ENCODE measurements at regions not wholly inside any gene's neighbourhood (a gene's known extent, or its start where the extent isn't known, plus 50 kb on each side); places are given as distances from the start of the nearest gene placed in this dataset.

DNA sequence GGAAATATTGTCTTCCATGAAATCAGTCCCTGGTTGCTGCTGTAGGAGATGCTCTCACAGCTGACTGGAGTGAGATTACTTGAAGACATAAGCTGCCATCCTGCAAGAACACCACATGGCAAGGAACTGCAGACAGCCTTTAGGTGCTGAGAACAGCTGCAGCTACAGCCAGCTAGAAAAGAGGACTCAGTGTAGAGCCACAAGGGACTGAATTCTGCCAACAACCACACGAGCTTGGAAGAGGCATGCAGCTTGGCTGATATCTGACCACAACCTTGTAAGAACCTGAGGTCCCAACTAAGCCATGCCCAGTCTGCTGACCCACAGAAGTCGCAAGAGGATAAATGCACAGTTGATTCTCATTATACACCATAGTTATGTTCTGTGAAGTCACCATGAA is 181.8 kb upstream of the ARL4C start:
- H3K27ac ChIP-seq (ENCODE audit: low read depth, low read length): no peak overlapping the region
- H3K9me3 ChIP-seq (ENCODE audit: control insufficient read depth in 3 of 3, low read length in 3 of 3): no peaks in the 10 kb centered on the region
- peaks cover 2 to 14% (median 9%) of the 10 kb centered on the region in 3 donors for H3K4me1 ChIP-seq (ENCODE audit: control insufficient read depth in 3 of 3, insufficient read depth in 3 of 3, low read length in 3 of 3)
- no peak overlapping the region for H3K4me3 ChIP-seq (ENCODE audit: low read length in 3 of 3)
- H3K9ac ChIP-seq (ENCODE audit: low read depth in 1 of 3, low read length in 3 of 3): no peak overlapping the region
- no peaks in the 10 kb centered on the region for H3K36me3 ChIP-seq (ENCODE audit: control insufficient read depth in 3 of 3, insufficient read depth in 3 of 3, low read length in 3 of 3)
- peaks cover 0 to 3% (median 0%) of the 10 kb centered on the region in 3 donors for H3K27me3 ChIP-seq (ENCODE audit: control insufficient read depth in 3 of 3, insufficient read depth in 3 of 3, low read length in 3 of 3)

- Histone ChIP-seq H3K27ac (ENCODE audit: low read depth, low read length) (no peak overlapping the region), H3K27me3 (ENCODE audit: control insufficient read depth in 3 of 3, insufficient read depth in 3 of 3, low read length in 3 of 3) (peaks cover 0 to 3% (median 0%) of the 10 kb centered on the region in 3 donors), H3K4me3 (ENCODE audit: low read length in 3 of 3) (no peak overlapping the region), H3K4me1 (ENCODE audit: control insufficient read depth in 3 of 3, insufficient read depth in 3 of 3, low read length in 3 of 3) (peaks cover 2 to 14% (median 9%) of the 10 kb centered on the region in 3 donors), H3K36me3 (ENCODE audit: control insufficient read depth in 3 of 3, insufficient read depth in 3 of 3, low read length in 3 of 3) (no peaks in the 10 kb centered on the region), H3K9ac (ENCODE audit: low read depth in 1 of 3, low read length in 3 of 3) (no peak overlapping the region), H3K9me3 (ENCODE audit: control insufficient read depth in 3 of 3, low read length in 3 of 3) (no peaks in the 10 kb centered on the region)
Observed at GRCh38 chr2:234677758-234678538, 181.1 kb upstream of the ARL4C start.

- H3K27me3 ChIP-seq (ENCODE audit: control insufficient read depth in 3 of 3, insufficient read depth in 3 of 3, low read length in 3 of 3): peaks cover 0 to 3% (median 0%) of the 10 kb centered on the region in 3 donors
- H3K9me3 ChIP-seq (ENCODE audit: control insufficient read depth in 3 of 3, low read length in 3 of 3): no peaks in the 10 kb centered on the region
- peaks cover 2 to 14% (median 9%) of the 10 kb centered on the region in 3 donors for H3K4me1 ChIP-seq (ENCODE audit: control insufficient read depth in 3 of 3, insufficient read depth in 3 of 3, low read length in 3 of 3)
- no peaks in the 10 kb centered on the region for H3K36me3 ChIP-seq (ENCODE audit: control insufficient read depth in 3 of 3, insufficient read depth in 3 of 3, low read length in 3 of 3)
- no peak overlapping the region for H3K27ac ChIP-seq (ENCODE audit: low read depth, low read length)
- H3K9ac ChIP-seq (ENCODE audit: low read depth in 1 of 3, low read length in 3 of 3): no peak overlapping the region
- no peak overlapping the region for H3K4me3 ChIP-seq (ENCODE audit: low read length in 3 of 3)
Observed at GRCh38 chr2:234676783-234677450, 180.0 kb upstream of the ARL4C start.

DNA sequence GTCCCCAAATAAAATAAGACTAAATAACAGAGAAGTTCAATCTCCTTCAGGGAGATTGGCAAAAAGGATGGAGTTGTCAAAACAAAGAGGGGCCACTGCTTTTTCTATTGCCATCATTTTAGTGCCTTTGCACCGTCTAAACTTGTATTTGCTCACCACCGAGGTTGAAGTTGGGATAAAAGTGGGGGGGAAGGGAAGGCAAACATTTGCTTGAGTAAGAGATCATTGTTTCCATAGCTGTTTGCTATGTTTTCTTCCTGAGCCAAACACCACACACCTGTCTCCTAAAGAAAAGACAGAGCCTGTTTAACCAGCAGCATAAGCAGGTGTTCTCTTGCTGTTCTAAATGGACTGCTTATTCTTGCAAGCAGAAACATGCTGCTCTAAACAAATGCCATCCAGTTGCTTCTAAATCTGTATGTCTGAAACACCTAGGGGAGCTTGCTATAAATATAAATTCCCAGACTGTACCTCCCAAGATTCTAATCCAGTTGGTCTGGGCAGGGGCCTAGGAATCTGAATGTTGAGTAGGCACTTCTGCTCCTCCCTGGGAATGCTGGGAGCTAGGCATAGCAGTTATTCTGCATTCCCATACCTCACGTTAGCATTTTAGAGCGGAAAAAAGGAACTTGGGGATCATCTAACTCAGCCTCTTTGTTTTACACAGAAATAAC is 179.4 kb upstream of the ARL4C start:
- Histone ChIP-seq H3K4me1 (ENCODE audit: control insufficient read depth in 3 of 3, insufficient read depth in 3 of 3, low read length in 3 of 3) (peaks cover 2 to 14% (median 9%) of the 10 kb centered on the region in 3 donors), H3K36me3 (ENCODE audit: control insufficient read depth in 3 of 3, insufficient read depth in 3 of 3, low read length in 3 of 3) (no peaks in the 10 kb centered on the region), H3K4me3 (ENCODE audit: low read length in 3 of 3) (no peak overlapping the region), H3K27me3 (ENCODE audit: control insufficient read depth in 3 of 3, insufficient read depth in 3 of 3, low read length in 3 of 3) (peaks cover 0 to 3% (median 0%) of the 10 kb centered on the region in 3 donors), H3K27ac (ENCODE audit: low read depth, low read length) (no peak overlapping the region), H3K9ac (ENCODE audit: low read depth in 1 of 3, low read length in 3 of 3) (no peak overlapping the region), H3K9me3 (ENCODE audit: control insufficient read depth in 3 of 3, low read length in 3 of 3) (no peaks in the 10 kb centered on the region)

GRCh38 chr2:234674781-234675201 is 177.9 kb upstream of the ARL4C start:
- no peak overlapping the region for H3K9ac ChIP-seq (ENCODE audit: low read depth in 1 of 3, low read length in 3 of 3)
- H3K27me3 ChIP-seq (ENCODE audit: control insufficient read depth in 3 of 3, insufficient read depth in 3 of 3, low read length in 3 of 3): peaks cover 0 to 3% (median 0%) of the 10 kb centered on the region in 3 donors
- H3K4me3 ChIP-seq (ENCODE audit: low read length in 3 of 3): no peak overlapping the region

GRCh38 chr2:234673961-234674759 is 177.3 kb upstream of the ARL4C start:
- H3K9ac ChIP-seq (ENCODE audit: low read depth in 1 of 3, low read length in 3 of 3): no peak overlapping the region
- peaks cover 4 to 9% (median 6%) of the 10 kb centered on the region in 3 donors for H3K4me1 ChIP-seq (ENCODE audit: control insufficient read depth in 3 of 3, insufficient read depth in 3 of 3, low read length in 3 of 3)
- no peaks in the 10 kb centered on the region for H3K9me3 ChIP-seq (ENCODE audit: control insufficient read depth in 3 of 3, low read length in 3 of 3)
- peaks cover 0 to 3% (median 0%) of the 10 kb centered on the region in 3 donors for H3K27me3 ChIP-seq (ENCODE audit: control insufficient read depth in 3 of 3, insufficient read depth in 3 of 3, low read length in 3 of 3)
- no peak overlapping the region for H3K27ac ChIP-seq (ENCODE audit: low read depth, low read length)
- no peaks in the 10 kb centered on the region for H3K36me3 ChIP-seq (ENCODE audit: control insufficient read depth in 3 of 3, insufficient read depth in 3 of 3, low read length in 3 of 3)
- H3K4me3 ChIP-seq (ENCODE audit: low read length in 3 of 3): no peak overlapping the region

More at GRCh38 chr2:234674781-234675201, 177.9 kb upstream of the ARL4C start:
- no peak overlapping the region for H3K27ac ChIP-seq (ENCODE audit: low read depth, low read length)
- H3K4me1 ChIP-seq (ENCODE audit: control insufficient read depth in 3 of 3, insufficient read depth in 3 of 3, low read length in 3 of 3): peaks cover 2 to 9% (median 8%) of the 10 kb centered on the region in 3 donors
- H3K36me3 ChIP-seq (ENCODE audit: control insufficient read depth in 3 of 3, insufficient read depth in 3 of 3, low read length in 3 of 3): no peaks in the 10 kb centered on the region
- no peaks in the 10 kb centered on the region for H3K9me3 ChIP-seq (ENCODE audit: control insufficient read depth in 3 of 3, low read length in 3 of 3)

DNA sequence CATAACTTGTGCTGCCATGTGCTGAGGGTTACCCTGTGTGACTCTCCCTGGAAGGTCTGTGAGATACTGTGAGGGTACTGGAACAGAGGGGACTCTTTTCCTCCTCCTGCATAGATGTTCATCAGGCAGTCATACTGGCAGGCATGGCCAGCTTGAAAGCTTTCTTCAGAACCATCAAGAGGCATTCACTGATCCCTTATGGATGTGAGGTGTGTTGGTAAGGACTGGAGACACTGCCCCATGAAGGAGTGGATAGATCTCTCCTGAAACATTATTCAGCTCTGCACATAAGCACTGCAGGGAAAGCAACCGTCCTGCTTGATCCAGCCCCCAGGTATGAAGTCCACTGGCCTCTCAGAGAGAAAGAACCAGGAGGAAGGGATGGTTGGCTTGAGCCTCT is 176.6 kb upstream of the ARL4C start:
- peaks cover 0 to 3% (median 0%) of the 10 kb centered on the region in 3 donors for H3K27me3 ChIP-seq (ENCODE audit: control insufficient read depth in 3 of 3, insufficient read depth in 3 of 3, low read length in 3 of 3)
- no peak overlapping the region for H3K9ac ChIP-seq (ENCODE audit: low read depth in 1 of 3, low read length in 3 of 3)
- H3K36me3 ChIP-seq (ENCODE audit: control insufficient read depth in 3 of 3, insufficient read depth in 3 of 3, low read length in 3 of 3): no peaks in the 10 kb centered on the region
- peaks cover 0 to 4% (median 4%) of the 10 kb centered on the region in 3 donors for H3K4me1 ChIP-seq (ENCODE audit: control insufficient read depth in 3 of 3, insufficient read depth in 3 of 3, low read length in 3 of 3)
- no peak overlapping the region for H3K4me3 ChIP-seq (ENCODE audit: low read length in 3 of 3)
- H3K9me3 ChIP-seq (ENCODE audit: control insufficient read depth in 3 of 3, low read length in 3 of 3): no peaks in the 10 kb centered on the region
- H3K27ac ChIP-seq (ENCODE audit: low read depth, low read length): no peak overlapping the region

GRCh38 chr2:234672498-234673150 is 175.7 kb upstream of the ARL4C start:
- H3K4me3 ChIP-seq (ENCODE audit: low read length in 3 of 3): no peak overlapping the region

DNA sequence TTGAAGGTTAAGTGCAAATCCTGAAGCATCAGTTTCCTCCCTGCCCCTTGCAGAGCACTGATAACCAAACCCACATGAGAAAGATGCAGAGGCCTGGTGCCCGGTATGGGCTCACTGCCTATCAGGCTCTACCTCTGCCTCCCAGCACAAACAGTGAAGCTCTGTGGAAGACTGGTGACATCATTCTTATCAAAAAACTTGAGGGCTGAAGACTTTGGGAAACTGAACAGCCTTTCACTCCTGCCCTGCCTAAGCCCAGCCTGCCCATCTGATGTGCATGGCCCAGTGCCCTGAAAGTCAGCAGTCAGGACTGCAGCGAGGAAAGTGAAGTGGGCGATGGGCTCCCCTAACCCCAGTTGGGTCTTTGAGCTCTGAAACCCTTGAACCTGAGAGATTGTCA is 174.8 kb upstream of the ARL4C start:
- Histone ChIP-seq H3K9ac (ENCODE audit: low read depth in 1 of 3, low read length in 3 of 3) (no peak overlapping the region), H3K9me3 (ENCODE audit: control insufficient read depth in 3 of 3, low read length in 3 of 3) (no peaks in the 10 kb centered on the region), H3K36me3 (ENCODE audit: control insufficient read depth in 3 of 3, insufficient read depth in 3 of 3, low read length in 3 of 3) (no peaks in the 10 kb centered on the region), H3K4me1 (ENCODE audit: control insufficient read depth in 3 of 3, insufficient read depth in 3 of 3, low read length in 3 of 3) (peaks cover 0 to 4% (median 0%) of the 10 kb centered on the region in 3 donors), H3K27me3 (ENCODE audit: control insufficient read depth in 3 of 3, insufficient read depth in 3 of 3, low read length in 3 of 3) (peaks cover 0 to 3% (median 0%) of the 10 kb centered on the region in 3 donors), H3K27ac (ENCODE audit: low read depth, low read length) (no peak overlapping the region), H3K4me3 (ENCODE audit: low read length in 3 of 3) (no peak overlapping the region)

More at GRCh38 chr2:234672498-234673150, 175.7 kb upstream of the ARL4C start:
- Histone ChIP-seq H3K4me1 (ENCODE audit: control insufficient read depth in 3 of 3, insufficient read depth in 3 of 3, low read length in 3 of 3) (peaks cover 0 to 4% (median 0%) of the 10 kb centered on the region in 3 donors), H3K36me3 (ENCODE audit: control insufficient read depth in 3 of 3, insufficient read depth in 3 of 3, low read length in 3 of 3) (no peaks in the 10 kb centered on the region), H3K9ac (ENCODE audit: low read depth in 1 of 3, low read length in 3 of 3) (no peak overlapping the region), H3K9me3 (ENCODE audit: control insufficient read depth in 3 of 3, low read length in 3 of 3) (no peaks in the 10 kb centered on the region), H3K27ac (ENCODE audit: low read depth, low read length) (no peak overlapping the region), H3K27me3 (ENCODE audit: control insufficient read depth in 3 of 3, insufficient read depth in 3 of 3, low read length in 3 of 3) (peaks cover 0 to 3% (median 0%) of the 10 kb centered on the region in 3 donors)

Data from skeletal muscle tissue (tissue), 3 donors.